ENCODE measurements at regions not wholly inside any gene's neighbourhood (a gene's known extent, or its start where the extent isn't known, plus 50 kb on each side); places are given as distances from the start of the nearest gene placed in this dataset.
"Not testable (repeated sequence)": the region's sequence is repeated elsewhere in the genome, so short reads cannot be mapped to it uniquely, and the experiment has no call there.

- no peak overlapping the region for H3K9ac ChIP-seq (ENCODE audit: low read depth in 1 of 2, low read length in 2 of 2)
- no peaks in the 10 kb centered on the region for H3K9me3 ChIP-seq (ENCODE audit: control insufficient read depth in 1 of 2, low read length in 2 of 2)
- H3K27me3 ChIP-seq (ENCODE audit: control insufficient read depth in 1 of 2, insufficient read depth in 2 of 2, low read length in 2 of 2): no peaks in the 10 kb centered on the region
- no peak overlapping the region for H3K4me3 ChIP-seq (ENCODE audit: low read depth in 1 of 2, low read length in 2 of 2)
- H3K4me1 ChIP-seq (ENCODE audit: control insufficient read depth in 1 of 2, insufficient read depth in 2 of 2, low read length in 2 of 2): no peaks in the 10 kb centered on the region
- H3K27ac ChIP-seq (ENCODE audit: low read depth, low read length): no peak overlapping the region
- no peaks in the 10 kb centered on the region for H3K36me3 ChIP-seq (ENCODE audit: control insufficient read depth in 1 of 2, insufficient read depth in 2 of 2, low read length in 2 of 2)
These were observed 732.7 kb upstream of the AUTS2 start for GRCh38 chr7:68865351-68866199.

DNA sequence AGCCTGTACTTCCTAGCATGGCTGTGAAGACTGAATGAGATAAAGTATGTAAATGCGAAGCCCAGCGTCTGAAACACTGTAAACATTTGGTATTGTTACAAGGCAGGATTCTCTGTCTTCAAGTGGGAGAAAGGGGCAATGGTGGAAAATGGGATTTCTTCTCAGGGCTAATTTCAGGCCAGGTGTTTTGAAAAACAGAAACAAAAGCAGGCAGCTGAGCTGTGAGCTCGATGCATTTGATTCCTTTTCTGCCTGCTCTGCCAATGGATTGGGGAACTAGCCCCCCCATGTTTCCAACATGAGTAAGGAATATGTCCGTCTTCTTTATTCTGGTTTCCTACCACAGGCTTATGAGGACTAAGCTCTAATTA is 732.1 kb upstream of the AUTS2 start:
- Histone ChIP-seq H3K27ac (ENCODE audit: low read depth, low read length) (no peak overlapping the region), H3K4me1 (ENCODE audit: control insufficient read depth in 1 of 2, insufficient read depth in 2 of 2, low read length in 2 of 2) (no peaks in the 10 kb centered on the region), H3K9ac (ENCODE audit: low read depth in 1 of 2, low read length in 2 of 2) (no peak overlapping the region), H3K9me3 (ENCODE audit: control insufficient read depth in 1 of 2, low read length in 2 of 2) (no peaks in the 10 kb centered on the region), H3K27me3 (ENCODE audit: control insufficient read depth in 1 of 2, insufficient read depth in 2 of 2, low read length in 2 of 2) (no peaks in the 10 kb centered on the region), H3K4me3 (ENCODE audit: low read depth in 1 of 2, low read length in 2 of 2) (no peak overlapping the region), H3K36me3 (ENCODE audit: control insufficient read depth in 1 of 2, insufficient read depth in 2 of 2, low read length in 2 of 2) (no peaks in the 10 kb centered on the region)

DNA sequence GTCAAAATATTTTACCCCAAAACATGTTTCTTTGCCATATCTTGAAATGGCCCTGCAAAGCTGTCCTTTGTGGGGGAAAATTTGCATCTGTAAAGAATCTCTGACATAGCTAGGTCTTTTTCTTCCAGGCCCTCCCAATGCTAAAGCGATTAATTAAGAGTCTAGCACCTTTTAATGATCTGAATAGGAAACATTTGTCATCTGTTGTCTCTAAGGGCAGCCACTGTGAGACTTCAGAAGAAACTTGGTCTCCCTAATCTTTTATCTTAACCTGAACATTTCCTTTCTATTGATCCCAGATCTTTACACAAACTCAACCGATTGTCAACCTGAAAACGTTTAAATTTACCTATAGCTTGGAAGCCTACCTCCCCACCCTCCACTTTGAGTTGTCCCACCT is 731.6 kb upstream of the AUTS2 start:
- not testable (repeated sequence) for H3K4me3 ChIP-seq (ENCODE audit: low read depth in 1 of 2, low read length in 2 of 2); H3K36me3 ChIP-seq (ENCODE audit: control insufficient read depth in 1 of 2, insufficient read depth in 2 of 2, low read length in 2 of 2); H3K9ac ChIP-seq (ENCODE audit: low read depth in 1 of 2, low read length in 2 of 2); H3K27me3 ChIP-seq (ENCODE audit: control insufficient read depth in 1 of 2, insufficient read depth in 2 of 2, low read length in 2 of 2); H3K9me3 ChIP-seq (ENCODE audit: control insufficient read depth in 1 of 2, low read length in 2 of 2); H3K27ac ChIP-seq (ENCODE audit: low read depth, low read length); H3K4me1 ChIP-seq (ENCODE audit: control insufficient read depth in 1 of 2, insufficient read depth in 2 of 2, low read length in 2 of 2)

GRCh38 chr7:68868978-68869377 is 729.3 kb upstream of the AUTS2 start:
- no peaks in the 10 kb centered on the region for H3K27me3 ChIP-seq (ENCODE audit: control insufficient read depth in 1 of 2, insufficient read depth in 2 of 2, low read length in 2 of 2)
- no peaks in the 10 kb centered on the region for H3K36me3 ChIP-seq (ENCODE audit: control insufficient read depth in 1 of 2, insufficient read depth in 2 of 2, low read length in 2 of 2)
- no peak overlapping the region for H3K4me3 ChIP-seq (ENCODE audit: low read depth in 1 of 2, low read length in 2 of 2)
- H3K9ac ChIP-seq (ENCODE audit: low read depth in 1 of 2, low read length in 2 of 2): no peak overlapping the region
- H3K27ac ChIP-seq (ENCODE audit: low read depth, low read length): no peak overlapping the region
- H3K4me1 ChIP-seq (ENCODE audit: control insufficient read depth in 1 of 2, insufficient read depth in 2 of 2, low read length in 2 of 2): no peaks in the 10 kb centered on the region
- H3K9me3 ChIP-seq (ENCODE audit: control insufficient read depth in 1 of 2, low read length in 2 of 2): no peaks in the 10 kb centered on the region

GRCh38 chr7:68873616-68874015 is 724.7 kb upstream of the AUTS2 start:
- Histone ChIP-seq H3K9me3 (ENCODE audit: control insufficient read depth in 1 of 2, low read length in 2 of 2) (no peaks in the 10 kb centered on the region), H3K9ac (ENCODE audit: low read depth in 1 of 2, low read length in 2 of 2) (no peak overlapping the region), H3K27ac (ENCODE audit: low read depth, low read length) (no peak overlapping the region), H3K4me1 (ENCODE audit: control insufficient read depth in 1 of 2, insufficient read depth in 2 of 2, low read length in 2 of 2) (no peaks in the 10 kb centered on the region), H3K4me3 (ENCODE audit: low read depth in 1 of 2, low read length in 2 of 2) (no peak overlapping the region), H3K27me3 (ENCODE audit: control insufficient read depth in 1 of 2, insufficient read depth in 2 of 2, low read length in 2 of 2) (no peaks in the 10 kb centered on the region), H3K36me3 (ENCODE audit: control insufficient read depth in 1 of 2, insufficient read depth in 2 of 2, low read length in 2 of 2) (no peaks in the 10 kb centered on the region)

DNA sequence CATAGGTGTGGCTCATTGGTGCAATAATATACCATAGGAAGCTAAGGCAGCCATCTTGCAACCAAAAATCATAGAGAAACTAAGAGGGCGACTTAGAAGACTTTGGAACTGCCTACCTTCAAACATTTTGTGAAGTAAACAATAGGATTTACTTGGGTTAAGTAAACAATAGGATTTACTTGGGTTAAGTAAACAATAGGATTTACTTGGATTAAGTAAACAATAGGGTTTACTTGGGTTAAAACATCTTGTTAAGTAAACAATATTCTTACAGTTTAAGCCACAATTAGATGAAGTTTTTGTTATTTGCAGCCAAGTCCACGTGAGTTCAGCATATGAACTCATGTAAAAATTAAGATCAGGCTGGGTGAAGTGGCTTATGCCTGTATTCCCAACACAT is 722.4 kb upstream of the AUTS2 start:
- Histone ChIP-seq H3K4me1 (ENCODE audit: control insufficient read depth in 1 of 2, insufficient read depth in 2 of 2, low read length in 2 of 2) (no peaks in the 10 kb centered on the region), H3K27me3 (ENCODE audit: control insufficient read depth in 1 of 2, insufficient read depth in 2 of 2, low read length in 2 of 2) (no peaks in the 10 kb centered on the region), H3K36me3 (ENCODE audit: control insufficient read depth in 1 of 2, insufficient read depth in 2 of 2, low read length in 2 of 2) (no peaks in the 10 kb centered on the region), H3K4me3 (ENCODE audit: low read depth in 1 of 2, low read length in 2 of 2) (no peak overlapping the region), H3K9ac (ENCODE audit: low read depth in 1 of 2, low read length in 2 of 2) (no peak overlapping the region), H3K9me3 (ENCODE audit: control insufficient read depth in 1 of 2, low read length in 2 of 2) (no peaks in the 10 kb centered on the region), H3K27ac (ENCODE audit: low read depth, low read length) (no peak overlapping the region)

DNA sequence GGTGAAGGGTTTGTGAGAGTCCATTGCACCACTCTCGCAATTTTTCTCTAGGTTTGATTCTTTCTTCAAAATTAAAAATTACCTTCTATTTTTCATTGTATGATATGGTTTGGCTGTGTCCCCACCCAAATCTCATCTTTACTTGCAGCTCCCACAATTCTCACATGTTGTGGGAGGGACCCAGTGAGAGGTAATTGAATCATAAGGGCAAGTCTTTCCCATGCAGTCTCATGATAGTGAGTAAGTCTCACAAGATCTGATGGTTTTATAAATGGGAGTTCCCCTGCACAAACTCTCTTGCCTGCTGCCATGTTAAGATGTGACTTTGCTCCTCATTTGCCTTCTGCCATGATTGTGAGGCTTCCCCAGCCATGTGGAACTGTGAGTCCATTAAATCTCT is 711.2 kb upstream of the AUTS2 start:
- not testable (repeated sequence) for H3K9me3 ChIP-seq (ENCODE audit: control insufficient read depth in 1 of 2, low read length in 2 of 2); H3K36me3 ChIP-seq (ENCODE audit: control insufficient read depth in 1 of 2, insufficient read depth in 2 of 2, low read length in 2 of 2); H3K9ac ChIP-seq (ENCODE audit: low read depth in 1 of 2, low read length in 2 of 2); H3K27me3 ChIP-seq (ENCODE audit: control insufficient read depth in 1 of 2, insufficient read depth in 2 of 2, low read length in 2 of 2); H3K4me1 ChIP-seq (ENCODE audit: control insufficient read depth in 1 of 2, insufficient read depth in 2 of 2, low read length in 2 of 2); H3K27ac ChIP-seq (ENCODE audit: low read depth, low read length); H3K4me3 ChIP-seq (ENCODE audit: low read depth in 1 of 2, low read length in 2 of 2)

DNA sequence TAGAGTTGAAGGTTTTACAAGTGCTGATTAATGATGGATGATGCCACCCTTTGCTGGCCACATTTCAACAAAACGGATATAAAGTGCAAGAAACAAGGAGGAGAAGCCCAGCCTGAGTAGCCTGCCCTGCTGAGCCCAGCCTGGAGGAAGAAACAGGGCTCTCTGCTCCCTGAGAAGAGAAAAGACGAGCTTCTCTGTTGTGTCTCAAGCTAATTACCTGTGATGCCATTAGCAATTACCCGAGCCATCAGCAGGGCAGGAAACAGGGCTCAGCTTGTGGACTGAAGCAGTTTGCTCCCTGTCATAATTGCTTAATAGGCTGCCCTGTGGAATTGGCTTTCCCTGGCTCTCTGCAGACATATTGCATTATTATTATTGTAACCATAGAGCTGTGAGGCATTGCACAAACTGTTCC is 709.3 kb upstream of the AUTS2 start:
- no peaks in the 10 kb centered on the region for H3K36me3 ChIP-seq (ENCODE audit: control insufficient read depth in 1 of 2, insufficient read depth in 2 of 2, low read length in 2 of 2)
- H3K9me3 ChIP-seq (ENCODE audit: control insufficient read depth in 1 of 2, low read length in 2 of 2): no peaks in the 10 kb centered on the region
- no peaks in the 10 kb centered on the region for H3K27me3 ChIP-seq (ENCODE audit: control insufficient read depth in 1 of 2, insufficient read depth in 2 of 2, low read length in 2 of 2)
- H3K4me1 ChIP-seq (ENCODE audit: control insufficient read depth in 1 of 2, insufficient read depth in 2 of 2, low read length in 2 of 2): no peaks in the 10 kb centered on the region
- no peak overlapping the region for H3K9ac ChIP-seq (ENCODE audit: low read depth in 1 of 2, low read length in 2 of 2)
- no peak overlapping the region for H3K27ac ChIP-seq (ENCODE audit: low read depth, low read length)
- no peak overlapping the region for H3K4me3 ChIP-seq (ENCODE audit: low read depth in 1 of 2, low read length in 2 of 2)

DNA sequence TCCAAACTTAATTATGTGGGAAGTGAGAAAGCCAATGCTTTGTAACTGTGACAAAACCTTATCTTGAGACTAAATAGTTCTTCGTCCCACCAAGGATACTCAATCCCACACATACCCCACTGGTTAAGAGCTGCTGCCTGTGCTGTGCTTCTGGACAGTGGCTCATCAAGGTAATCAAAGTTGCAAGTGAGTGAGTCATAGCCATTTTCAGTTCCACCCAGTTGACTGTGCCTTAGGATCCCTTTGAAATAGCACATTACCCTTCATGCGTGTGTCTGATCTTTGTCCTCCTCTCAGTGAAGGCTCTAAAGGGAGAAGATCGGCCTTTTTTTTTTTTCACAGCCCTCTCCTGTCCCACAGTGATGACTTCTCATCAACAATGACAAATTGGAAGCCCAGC is 706.0 kb upstream of the AUTS2 start:
- Histone ChIP-seq H3K9me3 (ENCODE audit: control insufficient read depth in 1 of 2, low read length in 2 of 2) (no peaks in the 10 kb centered on the region), H3K4me1 (ENCODE audit: control insufficient read depth in 1 of 2, insufficient read depth in 2 of 2, low read length in 2 of 2) (no peaks in the 10 kb centered on the region), H3K9ac (ENCODE audit: low read depth in 1 of 2, low read length in 2 of 2) (no peak overlapping the region), H3K27me3 (ENCODE audit: control insufficient read depth in 1 of 2, insufficient read depth in 2 of 2, low read length in 2 of 2) (no peaks in the 10 kb centered on the region), H3K27ac (ENCODE audit: low read depth, low read length) (no peak overlapping the region), H3K36me3 (ENCODE audit: control insufficient read depth in 1 of 2, insufficient read depth in 2 of 2, low read length in 2 of 2) (no peaks in the 10 kb centered on the region), H3K4me3 (ENCODE audit: low read depth in 1 of 2, low read length in 2 of 2) (no peak overlapping the region)

DNA sequence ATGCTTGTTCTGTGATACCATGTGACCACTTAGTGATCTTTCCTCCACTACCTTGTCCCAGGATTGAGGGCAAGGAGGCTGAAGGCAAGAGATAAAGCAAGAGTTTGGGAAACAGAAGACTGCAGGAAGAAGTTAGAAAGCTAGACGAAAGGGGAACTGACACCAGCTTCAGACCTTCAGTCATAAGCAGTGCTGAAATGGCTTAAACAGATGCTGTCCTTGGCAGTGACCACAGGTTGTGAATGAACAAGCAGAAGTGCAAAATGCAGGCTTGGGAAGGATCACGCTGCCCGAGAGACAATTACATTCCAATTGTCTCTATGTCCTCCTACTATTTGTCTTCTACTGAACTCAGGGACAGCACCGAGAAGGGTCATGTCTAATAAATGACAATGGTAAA is 704.9 kb upstream of the AUTS2 start:
- no peaks in the 10 kb centered on the region for H3K4me1 ChIP-seq (ENCODE audit: control insufficient read depth in 1 of 2, insufficient read depth in 2 of 2, low read length in 2 of 2)

GRCh38 chr7:68899156-68899555 is 699.1 kb upstream of the AUTS2 start:
- not testable (repeated sequence) for H3K36me3 ChIP-seq (ENCODE audit: control insufficient read depth in 1 of 2, insufficient read depth in 2 of 2, low read length in 2 of 2); H3K27me3 ChIP-seq (ENCODE audit: control insufficient read depth in 1 of 2, insufficient read depth in 2 of 2, low read length in 2 of 2); H3K4me3 ChIP-seq (ENCODE audit: low read depth in 1 of 2, low read length in 2 of 2); H3K9me3 ChIP-seq (ENCODE audit: control insufficient read depth in 1 of 2, low read length in 2 of 2); H3K27ac ChIP-seq (ENCODE audit: low read depth, low read length); H3K9ac ChIP-seq (ENCODE audit: low read depth in 1 of 2, low read length in 2 of 2); H3K4me1 ChIP-seq (ENCODE audit: control insufficient read depth in 1 of 2, insufficient read depth in 2 of 2, low read length in 2 of 2)

More for the DNA sequence above, 704.9 kb upstream of the AUTS2 start:
- Histone ChIP-seq H3K27me3 (ENCODE audit: control insufficient read depth in 1 of 2, insufficient read depth in 2 of 2, low read length in 2 of 2) (no peaks in the 10 kb centered on the region), H3K27ac (ENCODE audit: low read depth, low read length) (no peak overlapping the region), H3K4me3 (ENCODE audit: low read depth in 1 of 2, low read length in 2 of 2) (no peak overlapping the region), H3K36me3 (ENCODE audit: control insufficient read depth in 1 of 2, insufficient read depth in 2 of 2, low read length in 2 of 2) (no peaks in the 10 kb centered on the region), H3K9ac (ENCODE audit: low read depth in 1 of 2, low read length in 2 of 2) (no peak overlapping the region), H3K9me3 (ENCODE audit: control insufficient read depth in 1 of 2, low read length in 2 of 2) (no peaks in the 10 kb centered on the region)
